H1 (cell line): ENCODE measurements at regions not wholly inside any gene's neighbourhood (a gene's known extent, or its start where the extent isn't known, plus 50 kb on each side); places are given as distances from the start of the nearest gene placed in this dataset.

Experiments used
- CTCF ChIA-PET: fragments of 300-600 bp; sonication (Branson Sonifier 250); formaldehyde crosslinking; loops from one replicate; lab custom pipeline; 2021; ENCODE audit not compliant: partially characterized antibody; lab: Charles Lee
- POLR2A ChIA-PET: fragments of 300-600 bp; sonication (Branson Sonifier 250); formaldehyde crosslinking; loops from one replicate; lab custom pipeline; 2021; ENCODE audit warnings: inconsistent platforms; ENCODE audit not compliant: partially characterized antibody; lab: Charles Lee
- DNase-seq, 2 experiments: peaks; one replicate each; pipeline versions ENCODE4 v3.0.0 to v3.0.0-alpha.2; 2010 to 2022; ENCODE audit warnings: low spot score in 2 of 2, low read depth in 1 of 2, mixed read lengths in 1 of 2
- FAIRE-seq: peaks from 2 replicates; lab custom pipeline; 2011; peaks lifted over from hg19 to GRCh38; lab: Jason Lieb, UNC
- H2AFZ ChIP-seq: 2 replicates; pipeline ENCODE4 v1.8.1; 2012; ENCODE audit warnings: low read length, inconsistent platforms
- H2AK5ac ChIP-seq: 2 replicates; pipeline ENCODE4 v1.6.1; 2013; ENCODE audit warnings: low read depth, low read length
- H2BK120ac ChIP-seq: replicated peaks from 2 replicates; pipeline ENCODE3; 2013; ENCODE audit warnings: low read depth, low read length, inconsistent platforms
- H2BK12ac ChIP-seq: 2 replicates; pipeline ENCODE4 v1.6.1; 2013; ENCODE audit warnings: low read depth, low read length
- H2BK15ac ChIP-seq: 2 replicates; pipeline ENCODE4 v1.6.1; 2013; ENCODE audit warnings: low read length
- H2BK20ac ChIP-seq: 2 replicates; pipeline ENCODE4 v1.6.1; 2013; ENCODE audit warnings: low read length
- H2BK5ac ChIP-seq: 2 replicates; pipeline ENCODE4 v1.6.1; 2013; ENCODE audit warnings: low read depth, low read length
- H3K14ac ChIP-seq: 2 replicates; pipeline ENCODE4 v1.6.1; 2013; ENCODE audit warnings: inconsistent platforms; ENCODE audit not compliant: insufficient read length
- H3K18ac ChIP-seq: 2 replicates; pipeline ENCODE4 v1.6.1; 2013; ENCODE audit warnings: low read length; ENCODE audit errors: extremely low read depth
- H3K23ac ChIP-seq: 2 replicates; pipeline ENCODE4 v1.6.1; 2013; ENCODE audit warnings: inconsistent platforms; ENCODE audit not compliant: insufficient read length
- H3K23me2 ChIP-seq: 2 replicates; pipeline ENCODE4 v1.6.1; 2013; ENCODE audit warnings: low read depth, low read length
- H3K27ac ChIP-seq: 2 replicates; pipeline ENCODE4 v1.6.1; 2011; ENCODE audit warnings: low read depth, low read length, inconsistent platforms
- H3K27me3 ChIP-seq, 4 experiments: replicated peaks in 1 of 4; 1 replicate in 1 of 4; 2 replicates in 3 of 4; pipeline versions ENCODE4 v1.6.1 to v1.8.1; 2011 to 2013; ENCODE audit warnings: low read length in 3 of 4, mild to moderate bottlenecking in 3 of 4, inconsistent platforms in 2 of 4, mixed read lengths in 2 of 4, moderate library complexity in 1 of 4; ENCODE audit not compliant: control insufficient read depth in 3 of 4, insufficient read depth in 3 of 4; ENCODE audit errors: extremely low read depth in 1 of 4
- H3K36me3 ChIP-seq, 4 experiments: 2 replicates each; pipeline versions ENCODE4 v1.6.1 to v1.8.1; 2011 to 2013; ENCODE audit warnings: mild to moderate bottlenecking in 4 of 4, low read length in 3 of 4, moderate library complexity in 2 of 4, control low read depth in 1 of 4, inconsistent platforms in 1 of 4; ENCODE audit not compliant: insufficient read depth in 4 of 4, control insufficient read depth in 2 of 4
- H3K4ac ChIP-seq: replicated peaks from 2 replicates; pipeline ENCODE3; 2013; ENCODE audit warnings: low read length, low read depth, mixed read lengths, inconsistent platforms; ENCODE audit not compliant: insufficient read length
- H3K4me1 ChIP-seq, 4 experiments: replicated peaks in 1 of 4; 1 replicate in 1 of 4; 2 replicates in 3 of 4; pipeline versions ENCODE4 v1.6.1 to v1.8.1; 2011 to 2013; ENCODE audit warnings: low read length in 3 of 4, inconsistent platforms in 2 of 4, mixed read lengths in 1 of 4; ENCODE audit not compliant: insufficient read depth in 4 of 4, control insufficient read depth in 3 of 4
- H3K4me2 ChIP-seq, 2 experiments: 2 replicates each; pipeline versions ENCODE4 v1.6.1 to v1.8.1; 2011 to 2013; ENCODE audit warnings: low read depth in 2 of 2, low read length in 2 of 2, control low read depth in 1 of 2, inconsistent platforms in 1 of 2, mild to moderate bottlenecking in 1 of 2; ENCODE audit not compliant: insufficient read depth in 1 of 2
- H3K4me3 ChIP-seq, 4 experiments: fragments of 200-600, 300-600 bp in 1 of 4; sonication (generic), shearing (Covaris generic), sonication (Bioruptor Twin) in 1 of 4; 2 replicates each; pipeline versions ENCODE4 v1.5.1 to v1.8.1; 2011 to 2016; ENCODE audit warnings: low read length in 4 of 4, low read depth in 3 of 4, control low read depth in 2 of 4, inconsistent platforms in 2 of 4, mild to moderate bottlenecking in 2 of 4, mixed read lengths in 1 of 4, moderate library complexity in 1 of 4; ENCODE audit not compliant: insufficient read depth in 2 of 4; ENCODE audit errors: extremely low read depth in 1 of 4
- H3K56ac ChIP-seq: replicated peaks from 2 replicates; pipeline ENCODE3; 2013; ENCODE audit warnings: low read depth, mild to moderate bottlenecking, mixed read lengths, low read length, inconsistent platforms; ENCODE audit not compliant: insufficient read length
- H3K79me1 ChIP-seq: 2 replicates; pipeline ENCODE4 v1.6.1; 2013; ENCODE audit warnings: low read depth, low read length, control low read depth
- H3K79me2 ChIP-seq, 2 experiments: 2 replicates each; pipeline versions ENCODE4 v1.6.1 to v1.8.1; 2012 to 2013; ENCODE audit warnings: low read length in 2 of 2, mild to moderate bottlenecking in 2 of 2, inconsistent platforms in 1 of 2; ENCODE audit not compliant: insufficient read depth in 2 of 2, control insufficient read depth in 1 of 2
- H3K9ac ChIP-seq, 4 experiments: replicated peaks in 1 of 4; 1 replicate in 1 of 4; 2 replicates in 3 of 4; pipeline versions ENCODE4 v1.6.1 to v1.8.1; 2011 to 2013; ENCODE audit warnings: low read depth in 3 of 4, low read length in 3 of 4, control low read depth in 2 of 4, mild to moderate bottlenecking in 2 of 4, moderate library complexity in 2 of 4, inconsistent platforms in 1 of 4; ENCODE audit errors: extremely low read depth in 1 of 4
- H3K9me3 ChIP-seq, 2 experiments: 2 replicates each; pipeline versions ENCODE4 v1.6.1 to v1.8.1; 2012 to 2013; ENCODE audit warnings: mild to moderate bottlenecking in 2 of 2, moderate library complexity in 2 of 2, control low read depth in 1 of 2, inconsistent platforms in 1 of 2, low read depth in 1 of 2, low read length in 1 of 2, mixed read lengths in 1 of 2; ENCODE audit not compliant: insufficient read depth in 2 of 2
- H4K20me1 ChIP-seq, 2 experiments: replicated peaks in 1 of 2; 2 replicates each; pipeline versions ENCODE3 to v1.8.1; 2011 to 2013; ENCODE audit warnings: inconsistent platforms in 2 of 2, low read length in 2 of 2, mild to moderate bottlenecking in 1 of 2; ENCODE audit not compliant: insufficient read depth in 2 of 2, control insufficient read depth in 1 of 2
- H4K5ac ChIP-seq: 2 replicates; pipeline ENCODE4 v1.6.1; 2013; ENCODE audit warnings: low read length, low read depth, mixed read lengths, inconsistent platforms; ENCODE audit not compliant: insufficient read length
- H4K8ac ChIP-seq: 2 replicates; pipeline ENCODE4 v1.8.0; 2013; ENCODE audit warnings: mild to moderate bottlenecking, moderate library complexity, low read length, inconsistent platforms; ENCODE audit not compliant: insufficient read depth; ENCODE audit errors: extremely low read depth
- H4K91ac ChIP-seq: replicated peaks from 2 replicates; pipeline ENCODE3; 2013; ENCODE audit warnings: low read length, mixed read lengths, inconsistent platforms; ENCODE audit not compliant: insufficient read length
- EP300 ChIP-seq, 2 experiments: IDR thresholded peaks; 1 replicate in 1 of 2; 2 replicates in 1 of 2; pipeline ENCODE4 v1.6.1; 2011 to 2012; ENCODE audit warnings: low read depth in 2 of 2, low read length in 2 of 2, mild to moderate bottlenecking in 2 of 2, borderline replicate concordance in 1 of 2, inconsistent platforms in 1 of 2, moderate library complexity in 1 of 2
- TAF7 ChIP-seq: optimal IDR thresholded peaks from 2 replicates; pipeline ENCODE3; 2011; ENCODE audit warnings: low read depth, mild to moderate bottlenecking, inconsistent platforms, low read length, moderate library complexity, borderline replicate concordance
- TEAD4 ChIP-seq: IDR thresholded peaks from 2 replicates; pipeline ENCODE4 v1.6.1; 2012; ENCODE audit warnings: low read depth, low read length, inconsistent platforms, mixed read lengths

- Histone ChIP-seq H2BK15ac (no peak overlapping the region), H3K4ac (no peak overlapping the region), H3K23me2 (no peaks in the 10 kb centered on the region), H4K5ac (no peak overlapping the region), H4K20me1 (no peaks in the 10 kb centered on the region), H4K91ac (no peak overlapping the region), H2BK5ac (no peak overlapping the region), H3K4me3 (no peak overlapping the region), H3K36me3 (no peaks in the 10 kb centered on the region), H3K23ac (no peak overlapping the region), H3K79me2 (no peaks in the 10 kb centered on the region), H3K9me3 (no peaks in the 10 kb centered on the region), H3K56ac (no peak overlapping the region), H3K18ac (no peak overlapping the region), H3K27me3 (no peaks in the 10 kb centered on the region), H2AK5ac (no peak overlapping the region), H2BK12ac (no peak overlapping the region), H4K8ac (no peak overlapping the region), H3K4me2 (no peak overlapping the region), H3K14ac (no peak overlapping the region), H2BK20ac (no peak overlapping the region), H3K27ac (no peak overlapping the region), H3K79me1 (no peaks in the 10 kb centered on the region), H3K4me1 (no peaks in the 10 kb centered on the region), H3K9ac (no peak overlapping the region), H2BK120ac (no peak overlapping the region), H2AFZ (no peak overlapping the region)
- DNase-seq (no peak), FAIRE-seq (no peak)
- ChIA-PET POLR2A (no interaction called here), CTCF (interaction anchor here (0.6 to 1.7 kb wide), 6 partner anchors 9 to 219 kb away, joined by 3 to 4 read pairs (median 3); no protein-coding TSS in a partner anchor)
- TF ChIP-seq EP300 (IDR thresholded peaks at IDR 0.05; ENCODE audit: borderline replicate concordance in 1 of 2, low read depth in 2 of 2, low read length in 2 of 2) (no peak), TAF7 (no peak), TEAD4 (no peak)
Measured at GRCh38 chr14:51789596-51789995, 70.8 kb upstream of the GNG2 start.
